NCI-H446 treated with DMSO at 0.1 percent for 48 hours (cell line): ENCODE measurements at regions not wholly inside any gene's neighbourhood (a gene's known extent, or its start where the extent isn't known, plus 50 kb on each side); places are given as distances from the start of the nearest gene placed in this dataset.
"Not testable (repeated sequence)": the region's sequence is repeated elsewhere in the genome, so short reads cannot be mapped to it uniquely, and the experiment has no call there.

Source experiments
- DNase-seq: peaks from one replicate; lab custom pipeline; 2025; lab: John Stamatoyannopoulos, UW

GRCh38 chr11:109680127-109680526 lies 258.1 kb downstream of the C11orf87 start:
- DNase-seq, result no peak

- not testable (repeated sequence) for DNase-seq
These were observed 260.8 kb downstream of the C11orf87 start for GRCh38 chr11:109682788-109683187.

- no peak for DNase-seq
These were observed 273.7 kb downstream of the C11orf87 start for GRCh38 chr11:109695696-109696095.

- no peak for DNase-seq
These were observed 274.4 kb downstream of the C11orf87 start for GRCh38 chr11:109696191-109696897.

- DNase-seq, result peak; percentile 43
These were observed 275.3 kb downstream of the C11orf87 start for GRCh38 chr11:109697140-109697843.

- no peak for DNase-seq
These were observed 276.2 kb downstream of the C11orf87 start for GRCh38 chr11:109698237-109698636.

- DNase-seq, result no peak
These were observed 282.4 kb downstream of the C11orf87 start for GRCh38 chr11:109704432-109704831.

GRCh38 chr11:109706945-109707344 lies 285.0 kb downstream of the C11orf87 start:
- DNase-seq, result no peak

GRCh38 chr11:109707411-109707810 lies 285.4 kb downstream of the C11orf87 start:
- DNase-seq, result no peak

- DNase-seq, result no peak
These were observed 286.2 kb downstream of the C11orf87 start for GRCh38 chr11:109708184-109708583.

GRCh38 chr11:109714444-109714843 lies 292.5 kb downstream of the C11orf87 start:
- not testable (repeated sequence) for DNase-seq

- DNase-seq, result not testable (repeated sequence)
These were observed 293.4 kb downstream of the C11orf87 start for GRCh38 chr11:109715424-109715823.

GRCh38 chr11:109726061-109726460 lies 304.1 kb downstream of the C11orf87 start:
- no peak for DNase-seq

GRCh38 chr11:109728056-109728455 lies 306.1 kb downstream of the C11orf87 start:
- no peak for DNase-seq

- DNase-seq, result no peak
These were observed 307.8 kb downstream of the C11orf87 start for GRCh38 chr11:109729761-109730160.

GRCh38 chr11:109730669-109731068 lies 308.7 kb downstream of the C11orf87 start:
- DNase-seq, result no peak

GRCh38 chr11:109731451-109731850 lies 309.5 kb downstream of the C11orf87 start:
- no peak for DNase-seq

- no peak for DNase-seq
These were observed 311.3 kb downstream of the C11orf87 start for GRCh38 chr11:109733245-109733644.

GRCh38 chr11:109734566-109734965 lies 312.6 kb downstream of the C11orf87 start:
- DNase-seq, result peak; percentile 45

- DNase-seq, result peak; percentile 5
These were observed 313.1 kb downstream of the C11orf87 start for GRCh38 chr11:109735128-109735527.

- DNase-seq, result no peak
These were observed 317.4 kb downstream of the C11orf87 start for GRCh38 chr11:109739379-109739778.

GRCh38 chr11:109745996-109746625 lies 324.1 kb downstream of the C11orf87 start:
- no peak for DNase-seq

GRCh38 chr11:109747839-109748238 lies 325.8 kb downstream of the C11orf87 start:
- DNase-seq, result no peak
